Stomach (tissue), 4 donors: ENCODE measurements at regions not wholly inside any gene's neighbourhood (a gene's known extent, or its start where the extent isn't known, plus 50 kb on each side); places are given as distances from the start of the nearest gene placed in this dataset.

Experiments used
- CTCF ChIP-seq, 7 experiments: fragments of 450-650 bp in 4 of 7; fragments of 200-600 bp in 3 of 7; sonication (generic) in 3 of 7; IDR thresholded peaks; one replicate each; pipeline ENCODE4 v1.5.1; 2016 to 2019; ENCODE audit warnings: antibody characterized with exemption in 7 of 7, control low read depth in 2 of 7, mild to moderate bottlenecking in 1 of 7
- EP300 ChIP-seq: sonication (generic); formaldehyde crosslinking; IDR thresholded peaks from one replicate; pipeline ENCODE4 v1.6.1; 2017; ENCODE audit warnings: antibody characterized with exemption
- POLR2A ChIP-seq, 4 donors: fragments of 450-650 bp; IDR thresholded peaks; one replicate each; pipeline ENCODE4 v1.6.1; 2016; ENCODE audit warnings: antibody characterized with exemption in 4 of 4, control low read depth in 2 of 4, mild to moderate bottlenecking in 1 of 4, moderate library complexity in 1 of 4

GRCh38 chr2:51170273-51170672 lies 138.3 kb upstream of the NRXN1 start:
- TF ChIP-seq POLR2A (IDR thresholded peaks at IDR 0.05) (no peak), CTCF (IDR thresholded peaks at IDR 0.05) (no peak), EP300 (no peak)
